Rectal smooth muscle tissue (tissue), 1 donor: ENCODE measurements at regions not wholly inside any gene's neighbourhood (a gene's known extent, or its start where the extent isn't known, plus 50 kb on each side); places are given as distances from the start of the nearest gene placed in this dataset.

Experiments used
- H3K27ac ChIP-seq: one replicate; pipeline ENCODE4 v1.7.0; 2013; ENCODE audit warnings: low read depth, low read length, inconsistent platforms
- H3K27me3 ChIP-seq: one replicate; pipeline ENCODE4 v1.7.0; 2013; ENCODE audit warnings: low read length; ENCODE audit not compliant: control insufficient read depth, insufficient read depth
- H3K36me3 ChIP-seq: one replicate; pipeline ENCODE4 v1.7.0; 2013; ENCODE audit warnings: low read length; ENCODE audit not compliant: control insufficient read depth, insufficient read depth
- H3K4me1 ChIP-seq: one replicate; pipeline ENCODE4 v1.7.0; 2013; ENCODE audit warnings: low read length; ENCODE audit not compliant: control insufficient read depth, insufficient read depth
- H3K4me3 ChIP-seq: one replicate; pipeline ENCODE4 v1.7.0; 2013; ENCODE audit warnings: low read length
- H3K9ac ChIP-seq: one replicate; pipeline ENCODE4 v1.7.0; 2013; ENCODE audit warnings: low read length

GRCh38 chr2:223107825-223108224 is 55.8 kb downstream of the KCNE4 start:
- H3K27me3 ChIP-seq = no peaks in the 10 kb centered on the region
- no peak overlapping the region for H3K27ac ChIP-seq
- H3K4me3 ChIP-seq = no peak overlapping the region
- H3K36me3 ChIP-seq = no peaks in the 10 kb centered on the region
- H3K9ac ChIP-seq = no peak overlapping the region
- H3K4me1 ChIP-seq = no peaks in the 10 kb centered on the region

- Histone ChIP-seq H3K27ac (no peak overlapping the region), H3K4me1 (no peaks in the 10 kb centered on the region), H3K4me3 (no peak overlapping the region), H3K36me3 (no peaks in the 10 kb centered on the region), H3K27me3 (no peaks in the 10 kb centered on the region), H3K9ac (no peak overlapping the region)
Observed at GRCh38 chr2:223108351-223109050, 56.5 kb downstream of the KCNE4 start.

GRCh38 chr2:223109341-223109740 is 57.4 kb downstream of the KCNE4 start:
- H3K27me3 ChIP-seq = no peaks in the 10 kb centered on the region
- H3K4me3 ChIP-seq = no peak overlapping the region
- H3K4me1 ChIP-seq = no peaks in the 10 kb centered on the region
- no peak overlapping the region for H3K9ac ChIP-seq
- no peak overlapping the region for H3K27ac ChIP-seq
- H3K36me3 ChIP-seq = no peaks in the 10 kb centered on the region

- Histone ChIP-seq H3K4me3 (no peak overlapping the region), H3K9ac (no peak overlapping the region), H3K36me3 (no peaks in the 10 kb centered on the region), H3K4me1 (no peaks in the 10 kb centered on the region), H3K27me3 (no peaks in the 10 kb centered on the region), H3K27ac (no peak overlapping the region)
Observed at GRCh38 chr2:223113161-223113560, 61.2 kb downstream of the KCNE4 start.

GRCh38 chr2:223114170-223114569 is 62.2 kb downstream of the KCNE4 start:
- Histone ChIP-seq H3K27ac (no peak overlapping the region), H3K4me3 (no peak overlapping the region)

GRCh38 chr2:223114917-223115316 is 62.9 kb downstream of the KCNE4 start:
- H3K27ac ChIP-seq = no peak overlapping the region

More at GRCh38 chr2:223114170-223114569, 62.2 kb downstream of the KCNE4 start:
- Histone ChIP-seq H3K36me3 (no peaks in the 10 kb centered on the region), H3K9ac (no peak overlapping the region), H3K4me1 (no peaks in the 10 kb centered on the region), H3K27me3 (no peaks in the 10 kb centered on the region)

GRCh38 chr2:223117533-223117932 is 65.5 kb downstream of the KCNE4 start:
- Histone ChIP-seq H3K27ac (no peak overlapping the region), H3K9ac (no peak overlapping the region), H3K4me3 (no peak overlapping the region), H3K4me1 (no peaks in the 10 kb centered on the region), H3K36me3 (no peaks in the 10 kb centered on the region), H3K27me3 (no peaks in the 10 kb centered on the region)

More at GRCh38 chr2:223114917-223115316, 62.9 kb downstream of the KCNE4 start:
- Histone ChIP-seq H3K4me3 (no peak overlapping the region), H3K36me3 (no peaks in the 10 kb centered on the region), H3K27me3 (no peaks in the 10 kb centered on the region), H3K9ac (no peak overlapping the region), H3K4me1 (no peaks in the 10 kb centered on the region)

GRCh38 chr2:223121283-223121682 is 69.3 kb downstream of the KCNE4 start:
- Histone ChIP-seq H3K27me3 (no peaks in the 10 kb centered on the region), H3K4me3 (no peak overlapping the region), H3K36me3 (no peaks in the 10 kb centered on the region), H3K27ac (no peak overlapping the region), H3K4me1 (no peaks in the 10 kb centered on the region), H3K9ac (no peak overlapping the region)

- Histone ChIP-seq H3K36me3 (no peaks in the 10 kb centered on the region), H3K27me3 (no peaks in the 10 kb centered on the region), H3K4me1 (no peaks in the 10 kb centered on the region), H3K9ac (no peak overlapping the region), H3K27ac (no peak overlapping the region), H3K4me3 (no peak overlapping the region)
Observed at GRCh38 chr2:223122781-223123180, 70.8 kb downstream of the KCNE4 start.

GRCh38 chr2:223123855-223124610 is 72.0 kb downstream of the KCNE4 start:
- H3K27me3 ChIP-seq = no peaks in the 10 kb centered on the region
- no peaks in the 10 kb centered on the region for H3K4me1 ChIP-seq
- no peak overlapping the region for H3K27ac ChIP-seq
- H3K9ac ChIP-seq = no peak overlapping the region
- H3K36me3 ChIP-seq = no peaks in the 10 kb centered on the region
- H3K4me3 ChIP-seq = no peak overlapping the region

GRCh38 chr2:223141606-223142005 is 89.6 kb downstream of the KCNE4 start:
- H3K36me3 ChIP-seq = no peaks in the 10 kb centered on the region
- no peaks in the 10 kb centered on the region for H3K4me1 ChIP-seq
- H3K27me3 ChIP-seq = no peaks in the 10 kb centered on the region
- H3K4me3 ChIP-seq = no peak overlapping the region
- no peak overlapping the region for H3K9ac ChIP-seq
- no peak overlapping the region for H3K27ac ChIP-seq

- no peaks in the 10 kb centered on the region for H3K4me1 ChIP-seq
- H3K9ac ChIP-seq = no peak overlapping the region
- no peaks in the 10 kb centered on the region for H3K27me3 ChIP-seq
- no peak overlapping the region for H3K27ac ChIP-seq
- H3K4me3 ChIP-seq = no peak overlapping the region
- no peaks in the 10 kb centered on the region for H3K36me3 ChIP-seq
Observed at GRCh38 chr2:223142118-223142517, 90.1 kb downstream of the KCNE4 start.

GRCh38 chr2:223147431-223147830 is 95.4 kb downstream of the KCNE4 start:
- Histone ChIP-seq H3K27me3 (no peaks in the 10 kb centered on the region), H3K36me3 (no peaks in the 10 kb centered on the region), H3K4me1 (no peaks in the 10 kb centered on the region), H3K9ac (no peak overlapping the region), H3K27ac (no peak overlapping the region), H3K4me3 (no peak overlapping the region)
